Endothelial cell (in vitro differentiated cells): ENCODE measurements at regions not wholly inside any gene's neighbourhood (a gene's known extent, or its start where the extent isn't known, plus 50 kb on each side); places are given as distances from the start of the nearest gene placed in this dataset.

Experiments
- DNase-seq: peaks from one replicate; pipeline ENCODE4 v3.0.0; 2021; ENCODE audit warnings: low spot score
- H3K27ac Mint-ChIP-seq: one replicate; pipeline ENCODE4 v1.8.0; 2021; ENCODE audit warnings: mixed read lengths, inconsistent platforms; ENCODE audit not compliant: unreplicated experiment
- H3K27me3 Mint-ChIP-seq: one replicate; pipeline ENCODE4 v1.8.0; 2021; ENCODE audit warnings: mild to moderate bottlenecking, moderate library complexity, mixed read lengths, inconsistent platforms; ENCODE audit not compliant: unreplicated experiment
- H3K36me3 Mint-ChIP-seq: one replicate; pipeline ENCODE4 v1.8.0; 2021; ENCODE audit warnings: mild to moderate bottlenecking, low read depth, mixed read lengths, inconsistent platforms; ENCODE audit not compliant: unreplicated experiment
- H3K4me1 Mint-ChIP-seq: one replicate; pipeline ENCODE4 v1.8.0; 2021; ENCODE audit warnings: mild to moderate bottlenecking, mixed read lengths, inconsistent platforms; ENCODE audit not compliant: unreplicated experiment
- H3K4me3 Mint-ChIP-seq: one replicate; pipeline ENCODE4 v1.8.0; 2021; ENCODE audit warnings: mild to moderate bottlenecking, mixed read lengths, inconsistent platforms; ENCODE audit not compliant: unreplicated experiment
- H3K9me3 Mint-ChIP-seq: one replicate; pipeline ENCODE4 v1.8.0; 2021; ENCODE audit warnings: mixed read lengths, inconsistent platforms; ENCODE audit not compliant: unreplicated experiment
- TF ChIP-seq, protein P1 (sequence below): fragments of 200-600 bp; sonication (generic); IDR thresholded peaks from one replicate; pipeline ENCODE4 v1.5.0; 2021; ENCODE audit warnings: antibody characterized with exemption; ENCODE audit not compliant: unreplicated experiment

GRCh38 chr6:90793771-90794170, 206.9 kb upstream of the MAP3K7 start:
- TF ChIP-seq, protein P1, sequence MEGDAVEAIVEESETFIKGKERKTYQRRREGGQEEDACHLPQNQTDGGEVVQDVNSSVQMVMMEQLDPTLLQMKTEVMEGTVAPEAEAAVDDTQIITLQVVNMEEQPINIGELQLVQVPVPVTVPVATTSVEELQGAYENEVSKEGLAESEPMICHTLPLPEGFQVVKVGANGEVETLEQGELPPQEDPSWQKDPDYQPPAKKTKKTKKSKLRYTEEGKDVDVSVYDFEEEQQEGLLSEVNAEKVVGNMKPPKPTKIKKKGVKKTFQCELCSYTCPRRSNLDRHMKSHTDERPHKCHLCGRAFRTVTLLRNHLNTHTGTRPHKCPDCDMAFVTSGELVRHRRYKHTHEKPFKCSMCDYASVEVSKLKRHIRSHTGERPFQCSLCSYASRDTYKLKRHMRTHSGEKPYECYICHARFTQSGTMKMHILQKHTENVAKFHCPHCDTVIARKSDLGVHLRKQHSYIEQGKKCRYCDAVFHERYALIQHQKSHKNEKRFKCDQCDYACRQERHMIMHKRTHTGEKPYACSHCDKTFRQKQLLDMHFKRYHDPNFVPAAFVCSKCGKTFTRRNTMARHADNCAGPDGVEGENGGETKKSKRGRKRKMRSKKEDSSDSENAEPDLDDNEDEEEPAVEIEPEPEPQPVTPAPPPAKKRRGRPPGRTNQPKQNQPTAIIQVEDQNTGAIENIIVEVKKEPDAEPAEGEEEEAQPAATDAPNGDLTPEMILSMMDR: no peak
- Mint-ChIP-seq H3K27me3 (no peaks in the 10 kb centered on the region), H3K27ac (no peak overlapping the region), H3K36me3 (no peaks in the 10 kb centered on the region), H3K9me3 (no peaks in the 10 kb centered on the region), H3K4me3 (no peak overlapping the region), H3K4me1 (no peaks in the 10 kb centered on the region)
- no peak for DNase-seq

DNA sequence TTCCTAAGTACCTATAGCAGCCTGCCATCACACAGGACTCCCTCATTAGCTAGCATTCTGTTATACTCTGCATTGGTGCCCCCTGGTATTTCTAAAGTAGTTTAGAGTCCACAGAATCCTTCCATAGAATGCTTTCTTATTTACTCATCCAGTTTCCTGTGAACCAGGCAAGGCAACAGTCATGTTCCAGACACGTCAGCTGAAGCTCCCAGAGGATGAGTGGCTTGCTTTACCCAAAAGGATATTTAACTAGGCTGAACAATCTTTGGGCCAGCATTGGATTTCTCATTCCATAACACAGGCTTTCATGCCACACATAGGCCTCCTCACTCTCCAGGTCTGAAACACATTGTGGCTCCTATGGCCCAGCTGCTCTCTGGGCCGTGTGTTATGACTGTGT, 203.8 kb upstream of the MAP3K7 start:
- TF ChIP-seq, protein P1: no peak
- H3K4me1 Mint-ChIP-seq: no peaks in the 10 kb centered on the region
- H3K27ac Mint-ChIP-seq: no peak overlapping the region
- no peak overlapping the region for H3K4me3 Mint-ChIP-seq
- H3K9me3 Mint-ChIP-seq: no peaks in the 10 kb centered on the region
- H3K36me3 Mint-ChIP-seq: no peaks in the 10 kb centered on the region
- no peak for DNase-seq
- H3K27me3 Mint-ChIP-seq: no peaks in the 10 kb centered on the region

GRCh38 chr6:90790058-90790457, 203.2 kb upstream of the MAP3K7 start:
- TF ChIP-seq, protein P1: no peak
- no peaks in the 10 kb centered on the region for H3K4me1 Mint-ChIP-seq
- no peak overlapping the region for H3K27ac Mint-ChIP-seq

DNA sequence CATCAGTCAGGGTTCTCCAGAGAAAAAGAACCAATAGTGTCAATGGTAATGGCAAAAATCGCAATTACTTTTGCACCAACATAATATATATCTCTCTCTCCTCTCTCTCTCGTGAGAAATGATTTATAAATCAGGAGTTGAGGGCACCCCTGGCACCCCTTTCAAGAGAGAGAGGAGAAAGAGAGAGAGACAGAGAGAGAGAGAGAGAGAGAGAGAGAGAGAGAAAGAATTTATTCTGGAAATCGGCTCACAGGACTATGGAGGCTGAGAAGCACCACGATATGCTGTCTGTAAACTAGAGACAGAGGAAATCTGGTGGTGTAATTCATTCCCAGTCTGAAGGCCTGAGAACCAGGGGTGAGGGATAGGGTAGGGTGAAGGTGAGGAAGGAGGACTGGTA, 201.9 kb upstream of the MAP3K7 start:
- Mint-ChIP-seq H3K27ac (no peak overlapping the region), H3K27me3 (no peaks in the 10 kb centered on the region)
- TF ChIP-seq, protein P1: no peak

More at GRCh38 chr6:90790058-90790457, 203.2 kb upstream of the MAP3K7 start:
- no peak for DNase-seq
- Mint-ChIP-seq H3K36me3 (no peaks in the 10 kb centered on the region), H3K9me3 (no peaks in the 10 kb centered on the region), H3K27me3 (no peaks in the 10 kb centered on the region), H3K4me3 (no peak overlapping the region)

DNA sequence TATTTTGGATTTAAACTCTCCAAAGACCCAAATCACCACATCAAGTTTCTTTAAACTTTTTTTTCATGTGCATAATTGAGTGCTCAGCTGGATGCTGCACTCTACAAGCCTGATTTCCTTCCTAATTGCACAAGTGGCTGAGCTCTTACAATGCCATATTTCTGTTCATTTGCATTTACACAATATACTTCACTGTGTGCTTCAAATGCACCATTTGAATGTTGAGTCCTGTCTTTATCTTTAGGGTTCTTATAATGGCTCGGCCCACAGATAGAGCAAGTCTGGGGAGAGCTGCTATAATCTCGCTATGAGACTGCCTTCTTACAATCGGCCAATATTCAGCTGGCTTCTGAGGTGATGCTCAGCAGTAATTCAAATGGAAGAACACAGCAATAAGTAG, 200.6 kb upstream of the MAP3K7 start:
- no peak overlapping the region for H3K27ac Mint-ChIP-seq

More for the DNA sequence above, 201.9 kb upstream of the MAP3K7 start:
- no peaks in the 10 kb centered on the region for H3K9me3 Mint-ChIP-seq
- H3K4me3 Mint-ChIP-seq: no peak overlapping the region
- H3K4me1 Mint-ChIP-seq: no peaks in the 10 kb centered on the region
- H3K36me3 Mint-ChIP-seq: no peaks in the 10 kb centered on the region
- no peak for DNase-seq

More for the DNA sequence above, 200.6 kb upstream of the MAP3K7 start:
- TF ChIP-seq, protein P1: no peak
- H3K9me3 Mint-ChIP-seq: no peaks in the 10 kb centered on the region
- H3K4me3 Mint-ChIP-seq: no peak overlapping the region
- no peaks in the 10 kb centered on the region for H3K36me3 Mint-ChIP-seq
- DNase-seq: no peak
- H3K27me3 Mint-ChIP-seq: no peaks in the 10 kb centered on the region
- no peaks in the 10 kb centered on the region for H3K4me1 Mint-ChIP-seq
